H1 (cell line): ENCODE measurements at regions not wholly inside any gene's neighbourhood (a gene's known extent, or its start where the extent isn't known, plus 50 kb on each side); places are given as distances from the start of the nearest gene placed in this dataset.

Source experiments
- BCL11A ChIP-seq, 2 experiments: IDR thresholded peaks; one replicate each; pipeline ENCODE4 v1.6.1; 2011; ENCODE audit warnings: low read depth in 2 of 2, low read length in 2 of 2, mild to moderate bottlenecking in 2 of 2
- CBX5 ChIP-seq: fragments of 300-800, 300-1000 bp; sonication (generic); IDR thresholded peaks from 2 replicates; pipeline ENCODE4 v1.7.1; 2016; ENCODE audit warnings: antibody characterized with exemption, low read length, low read depth
- CEBPB ChIP-seq: IDR thresholded peaks from 2 replicates; pipeline ENCODE4 v1.6.1; 2012; ENCODE audit warnings: low read depth, low read length
- CHD1 ChIP-seq: IDR thresholded peaks from 2 replicates; pipeline ENCODE4 v1.6.1; 2012; ENCODE audit warnings: low read depth, low read length, improper control_type of control experiment
- CREB1 ChIP-seq: IDR thresholded peaks from 2 replicates; pipeline ENCODE4 v1.6.1; 2012; ENCODE audit warnings: inconsistent platforms
- EGR1 ChIP-seq: IDR thresholded peaks from 2 replicates; pipeline ENCODE4 v1.6.1; 2011; ENCODE audit warnings: low read depth, low read length, borderline replicate concordance
- FOSL1 ChIP-seq: IDR thresholded peaks from 2 replicates; pipeline ENCODE4 v1.6.1; 2011; ENCODE audit warnings: mild to moderate bottlenecking, low read depth, low read length, moderate library complexity; ENCODE audit not compliant: insufficient read depth
- HDAC2 ChIP-seq, 2 experiments: fragments of 300-600 bp in 1 of 2; sonication (generic) in 1 of 2; IDR thresholded peaks; 2 replicates each; pipeline ENCODE4 v1.6.1; 2011 to 2012; ENCODE audit warnings: low read depth in 2 of 2, low read length in 2 of 2, mild to moderate bottlenecking in 2 of 2, moderate library complexity in 2 of 2, borderline replicate concordance in 1 of 2, inconsistent platforms in 1 of 2
- JUND ChIP-seq: IDR thresholded peaks from 2 replicates; pipeline ENCODE4 v1.6.1; 2011; ENCODE audit warnings: mild to moderate bottlenecking, improper control_type of control experiment, low read length
- KDM4A ChIP-seq: IDR thresholded peaks from one replicate; pipeline ENCODE4 v1.7.1; 2012; ENCODE audit warnings: low read depth, mild to moderate bottlenecking, moderate library complexity, low read length, inconsistent platforms; ENCODE audit not compliant: severe bottlenecking
- KDM5A ChIP-seq: fragments of 200-600 bp; IDR thresholded peaks from 2 replicates; pipeline ENCODE4 v1.7.1; 2012; ENCODE audit warnings: mild to moderate bottlenecking, low read length, inconsistent platforms, mixed read lengths
- POLR2AphosphoS5 ChIP-seq: IDR thresholded peaks from 2 replicates; pipeline ENCODE4 v1.6.1; 2011; ENCODE audit warnings: low read depth, low read length
- POU5F1 ChIP-seq: IDR thresholded peaks from 2 replicates; pipeline ENCODE4 v1.6.1; 2011; ENCODE audit warnings: low read depth, mild to moderate bottlenecking, low read length, moderate library complexity
- RXRA ChIP-seq: IDR thresholded peaks from 2 replicates; pipeline ENCODE4 v1.6.1; 2011; ENCODE audit warnings: low read depth, mild to moderate bottlenecking, low read length, moderate library complexity; ENCODE audit not compliant: insufficient read depth
- SIRT6 ChIP-seq: IDR thresholded peaks from one replicate; pipeline ENCODE4 v1.7.1; 2012; ENCODE audit warnings: low read length, inconsistent platforms
- SIX5 ChIP-seq: IDR thresholded peaks from 2 replicates; pipeline ENCODE4 v1.6.1; 2011; ENCODE audit warnings: mild to moderate bottlenecking, low read depth, low read length
- SP1 ChIP-seq: IDR thresholded peaks from 2 replicates; pipeline ENCODE4 v1.6.1; 2011; ENCODE audit warnings: low read depth, low read length
- SP4 ChIP-seq: IDR thresholded peaks from 2 replicates; pipeline ENCODE4 v1.6.1; 2012; ENCODE audit warnings: low read length, inconsistent platforms
- TEAD4 ChIP-seq: IDR thresholded peaks from 2 replicates; pipeline ENCODE4 v1.6.1; 2012; ENCODE audit warnings: low read depth, low read length, inconsistent platforms, mixed read lengths
- TF ChIP-seq, protein P1 (sequence below): IDR thresholded peaks from 2 replicates; pipeline ENCODE4 v1.6.1; 2012; ENCODE audit warnings: low read length, inconsistent platforms
- TF ChIP-seq, protein P2 (sequence below): IDR thresholded peaks from 2 replicates; pipeline ENCODE4 v1.6.1; 2012; ENCODE audit warnings: inconsistent platforms
- TF ChIP-seq, protein P3 (sequence below): IDR thresholded peaks from 2 replicates; pipeline ENCODE4 v1.6.1; 2012; ENCODE audit warnings: inconsistent platforms
- TF ChIP-seq, protein P4 (sequence below), 3 experiments: IDR thresholded peaks; 1 replicate in 2 of 3; 2 replicates in 1 of 3; pipeline versions ENCODE4 v1.5.1 to v1.6.1; 2011; ENCODE audit warnings: low read length in 3 of 3, mild to moderate bottlenecking in 3 of 3, inconsistent platforms in 2 of 3, low read depth in 1 of 3, moderate library complexity in 1 of 3; ENCODE audit not compliant: insufficient read depth in 1 of 3; ENCODE audit errors: control extremely low read depth in 1 of 3

DNA sequence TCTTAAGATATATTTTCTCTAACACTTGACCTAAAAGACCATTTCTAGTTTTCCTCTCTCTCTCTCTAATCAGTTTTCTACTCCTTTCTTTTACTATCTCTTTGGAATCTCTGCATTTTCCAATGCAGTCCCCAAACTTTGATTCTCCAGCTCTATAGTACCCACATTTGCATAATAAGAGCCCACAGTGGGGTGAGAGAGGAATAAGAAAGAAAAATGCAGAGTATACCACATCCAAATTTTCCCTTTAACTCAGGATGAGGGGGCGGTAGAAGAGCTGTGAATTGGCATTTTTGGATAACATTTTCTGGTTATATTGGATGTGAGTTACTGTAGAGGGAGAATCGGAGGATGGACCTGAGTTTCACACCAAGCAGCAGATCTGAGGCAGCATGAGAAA is 74.4 kb upstream of the SOD3 start (continued):
- TF ChIP-seq SIRT6 = no peak
- TF ChIP-seq SIX5 = no peak
- TF ChIP-seq CREB1 = no peak
- TF ChIP-seq, protein P1, sequence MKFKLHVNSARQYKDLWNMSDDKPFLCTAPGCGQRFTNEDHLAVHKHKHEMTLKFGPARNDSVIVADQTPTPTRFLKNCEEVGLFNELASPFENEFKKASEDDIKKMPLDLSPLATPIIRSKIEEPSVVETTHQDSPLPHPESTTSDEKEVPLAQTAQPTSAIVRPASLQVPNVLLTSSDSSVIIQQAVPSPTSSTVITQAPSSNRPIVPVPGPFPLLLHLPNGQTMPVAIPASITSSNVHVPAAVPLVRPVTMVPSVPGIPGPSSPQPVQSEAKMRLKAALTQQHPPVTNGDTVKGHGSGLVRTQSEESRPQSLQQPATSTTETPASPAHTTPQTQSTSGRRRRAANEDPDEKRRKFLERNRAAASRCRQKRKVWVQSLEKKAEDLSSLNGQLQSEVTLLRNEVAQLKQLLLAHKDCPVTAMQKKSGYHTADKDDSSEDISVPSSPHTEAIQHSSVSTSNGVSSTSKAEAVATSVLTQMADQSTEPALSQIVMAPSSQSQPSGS = peak; percentile 41; the same call in 1 of the 2 replicates
- TF ChIP-seq CHD1 = no peak
- peak; percentile 96 for TF ChIP-seq POU5F1
- TF ChIP-seq, protein P2, sequence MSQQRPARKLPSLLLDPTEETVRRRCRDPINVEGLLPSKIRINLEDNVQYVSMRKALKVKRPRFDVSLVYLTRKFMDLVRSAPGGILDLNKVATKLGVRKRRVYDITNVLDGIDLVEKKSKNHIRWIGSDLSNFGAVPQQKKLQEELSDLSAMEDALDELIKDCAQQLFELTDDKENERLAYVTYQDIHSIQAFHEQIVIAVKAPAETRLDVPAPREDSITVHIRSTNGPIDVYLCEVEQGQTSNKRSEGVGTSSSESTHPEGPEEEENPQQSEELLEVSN = no peak
- TF ChIP-seq POLR2AphosphoS5 = no peak
- TF ChIP-seq KDM5A = no peak
- peak; percentile 93 for TF ChIP-seq EGR1
- TF ChIP-seq, protein P3, sequence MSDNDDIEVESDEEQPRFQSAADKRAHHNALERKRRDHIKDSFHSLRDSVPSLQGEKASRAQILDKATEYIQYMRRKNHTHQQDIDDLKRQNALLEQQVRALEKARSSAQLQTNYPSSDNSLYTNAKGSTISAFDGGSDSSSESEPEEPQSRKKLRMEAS = no peak
- TF ChIP-seq BCL11A (IDR thresholded peaks at IDR 0.05; ENCODE audit: low read depth in 2 of 2, low read length in 2 of 2) = no peak
- no peak for TF ChIP-seq CEBPB
- TF ChIP-seq, protein P4, sequence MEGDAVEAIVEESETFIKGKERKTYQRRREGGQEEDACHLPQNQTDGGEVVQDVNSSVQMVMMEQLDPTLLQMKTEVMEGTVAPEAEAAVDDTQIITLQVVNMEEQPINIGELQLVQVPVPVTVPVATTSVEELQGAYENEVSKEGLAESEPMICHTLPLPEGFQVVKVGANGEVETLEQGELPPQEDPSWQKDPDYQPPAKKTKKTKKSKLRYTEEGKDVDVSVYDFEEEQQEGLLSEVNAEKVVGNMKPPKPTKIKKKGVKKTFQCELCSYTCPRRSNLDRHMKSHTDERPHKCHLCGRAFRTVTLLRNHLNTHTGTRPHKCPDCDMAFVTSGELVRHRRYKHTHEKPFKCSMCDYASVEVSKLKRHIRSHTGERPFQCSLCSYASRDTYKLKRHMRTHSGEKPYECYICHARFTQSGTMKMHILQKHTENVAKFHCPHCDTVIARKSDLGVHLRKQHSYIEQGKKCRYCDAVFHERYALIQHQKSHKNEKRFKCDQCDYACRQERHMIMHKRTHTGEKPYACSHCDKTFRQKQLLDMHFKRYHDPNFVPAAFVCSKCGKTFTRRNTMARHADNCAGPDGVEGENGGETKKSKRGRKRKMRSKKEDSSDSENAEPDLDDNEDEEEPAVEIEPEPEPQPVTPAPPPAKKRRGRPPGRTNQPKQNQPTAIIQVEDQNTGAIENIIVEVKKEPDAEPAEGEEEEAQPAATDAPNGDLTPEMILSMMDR (IDR thresholded peaks at IDR 0.05; ENCODE audit: control extremely low read depth in 1 of 3, insufficient read depth in 1 of 3, low read depth in 1 of 3, low read length in 3 of 3) = no peak
- no peak for TF ChIP-seq KDM4A
- no peak for TF ChIP-seq HDAC2 (IDR thresholded peaks at IDR 0.05; ENCODE audit: borderline replicate concordance in 1 of 2, low read depth in 2 of 2, low read length in 2 of 2)
- no peak for TF ChIP-seq FOSL1
- no peak for TF ChIP-seq RXRA
- no peak for TF ChIP-seq TEAD4
- TF ChIP-seq JUND = no peak
- TF ChIP-seq CBX5 = no peak
- no peak for TF ChIP-seq SP4
- TF ChIP-seq SP1 = no peak
